Common myeloid progenitor, CD34-positive (primary cell): ENCODE measurements at regions not wholly inside any gene's neighbourhood (a gene's known extent, or its start where the extent isn't known, plus 50 kb on each side); places are given as distances from the start of the nearest gene placed in this dataset.
"Not testable (repeated sequence)": the region's sequence is repeated elsewhere in the genome, so short reads cannot be mapped to it uniquely, and the experiment has no call there.

Source experiments
- CTCF ChIA-PET: fragments of 350-600 bp; sonication (Branson Sonifier 250); formaldehyde crosslinking; loops from one replicate; lab custom pipeline; 2021; ENCODE audit warnings: antibody characterized with exemption; lab: Charles Lee
- POLR2A ChIA-PET: fragments of 350-600 bp; sonication (Branson Sonifier 250); formaldehyde crosslinking; loops from one replicate; lab custom pipeline; 2021; ENCODE audit warnings: antibody characterized with exemption; lab: Charles Lee
- DNase-seq, 3 donors: peaks; one replicate each; pipeline versions ENCODE4 v3.0.0 to v3.0.0-alpha.2; 2013
- H3K27ac ChIP-seq, 2 experiments: 1 replicate in 1 of 2; 2 replicates in 1 of 2; pipeline ENCODE4 v1.7.0; 2013; ENCODE audit warnings: inconsistent platforms in 2 of 2, low read length in 2 of 2, mild to moderate bottlenecking in 2 of 2, low read depth in 1 of 2, moderate library complexity in 1 of 2; ENCODE audit not compliant: severe bottlenecking in 2 of 2, insufficient read depth in 1 of 2, poor library complexity in 1 of 2
- H3K27me3 ChIP-seq, 5 experiments: replicated peaks in 2 of 5; 1 replicate in 3 of 5; 2 replicates in 2 of 5; pipeline versions ENCODE4 v1.6.1 to v1.7.0; 2013; ENCODE audit warnings: low read length in 4 of 5, mild to moderate bottlenecking in 2 of 5, moderate library complexity in 2 of 5, inconsistent platforms in 1 of 5; ENCODE audit not compliant: insufficient read depth in 5 of 5, control insufficient read depth in 4 of 5
- H3K36me3 ChIP-seq, 4 experiments: 1 replicate in 2 of 4; 2 replicates in 2 of 4; pipeline versions ENCODE4 v1.6.1 to v1.7.0; 2013; ENCODE audit warnings: low read length in 3 of 4, control low read depth in 1 of 4, mild to moderate bottlenecking in 1 of 4; ENCODE audit not compliant: control insufficient read depth in 4 of 4, insufficient read depth in 4 of 4
- H3K4me1 ChIP-seq, 4 experiments: 1 replicate in 3 of 4; 2 replicates in 1 of 4; pipeline versions ENCODE4 v1.6.1 to v1.7.1; 2013; ENCODE audit warnings: low read length in 3 of 4, mild to moderate bottlenecking in 3 of 4, control low read depth in 1 of 4, inconsistent platforms in 1 of 4, moderate library complexity in 1 of 4; ENCODE audit not compliant: control insufficient read depth in 4 of 4, insufficient read depth in 4 of 4; ENCODE audit errors: control extremely low read depth in 1 of 4
- H3K4me3 ChIP-seq, 7 experiments: 1 replicate in 4 of 7; 2 replicates in 3 of 7; pipeline versions ENCODE4 v1.5.1 to v1.7.0; 2013; ENCODE audit warnings: mild to moderate bottlenecking in 7 of 7, low read length in 6 of 7, moderate library complexity in 6 of 7, inconsistent platforms in 2 of 7, low read depth in 2 of 7, control low read depth in 1 of 7; ENCODE audit not compliant: insufficient read depth in 4 of 7, control insufficient read depth in 1 of 7; ENCODE audit errors: extremely low read depth in 1 of 7
- H3K9me3 ChIP-seq, 5 experiments: 1 replicate in 4 of 5; 2 replicates in 1 of 5; pipeline versions ENCODE4 v1.6.1 to v1.7.1; 2013; ENCODE audit warnings: low read length in 4 of 5, mild to moderate bottlenecking in 2 of 5, inconsistent platforms in 1 of 5, low read depth in 1 of 5, moderate library complexity in 1 of 5; ENCODE audit not compliant: control insufficient read depth in 4 of 5, insufficient read depth in 2 of 5; ENCODE audit errors: control extremely low read depth in 1 of 5
- WGBS: methylation state at CpG from one replicate; pipeline ENCODE4 v1.1.5; 2013; ENCODE audit not compliant: insufficient coverage; 5-methylcytosine and 5-hydroxymethylcytosine counted together

DNA sequence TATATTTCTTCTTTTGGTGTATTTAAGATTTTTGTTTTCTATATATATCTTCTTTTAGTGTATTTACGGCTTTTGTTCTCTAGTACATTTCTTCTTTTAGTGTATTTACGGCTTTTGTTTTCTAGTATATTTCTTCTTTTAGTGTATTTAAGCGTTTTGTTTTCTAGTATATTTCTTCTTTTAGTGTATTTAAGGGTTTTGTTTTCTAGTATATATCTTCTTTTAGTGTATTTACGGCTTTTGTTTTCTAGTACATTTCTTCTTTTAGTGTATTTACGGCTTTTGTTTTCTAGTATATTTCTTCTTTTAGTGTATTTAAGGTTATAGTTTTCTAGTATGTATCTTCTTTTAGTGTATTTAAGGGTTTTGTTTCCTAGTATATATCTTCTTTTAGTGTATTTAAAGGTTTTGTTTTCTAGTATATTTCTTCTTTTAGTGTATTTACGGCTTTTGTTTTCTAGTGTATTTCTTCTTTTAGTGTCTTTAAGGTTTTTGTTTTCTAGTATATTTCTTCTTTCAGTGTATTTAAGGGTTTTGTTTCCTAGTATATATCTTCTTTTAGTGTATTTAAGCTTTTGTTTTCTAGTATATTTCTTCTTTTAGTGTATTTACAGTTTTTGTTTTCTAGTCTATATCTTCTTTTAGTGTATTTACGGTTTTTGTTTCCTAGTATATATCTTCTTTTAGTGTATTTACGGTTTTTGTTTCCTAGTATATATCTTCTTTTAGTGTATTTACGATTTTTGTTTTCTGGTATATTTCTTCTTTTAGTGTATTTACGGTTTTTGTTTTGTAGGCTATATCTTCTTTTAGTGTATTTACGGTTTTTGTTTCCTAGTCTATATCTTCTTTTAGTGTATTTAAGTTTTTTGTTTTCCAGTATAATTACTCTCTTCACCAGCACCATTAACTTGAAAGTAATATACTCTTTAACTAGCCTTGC lies 249.4 kb downstream of the SHOX start:
- POLR2A ChIA-PET, CTCF ChIA-PET, H3K4me3 ChIP-seq, H3K9me3 ChIP-seq, H3K4me1 ChIP-seq, DNase-seq, H3K36me3 ChIP-seq, H3K27ac ChIP-seq: not testable (repeated sequence)
- peaks cover 0 to 13% (median 0%) of the 10 kb centered on the region in 5 experiments for H3K27me3 ChIP-seq
- no CpG with 5 or more reads among the region's 11 CpGs for WGBS

DNA sequence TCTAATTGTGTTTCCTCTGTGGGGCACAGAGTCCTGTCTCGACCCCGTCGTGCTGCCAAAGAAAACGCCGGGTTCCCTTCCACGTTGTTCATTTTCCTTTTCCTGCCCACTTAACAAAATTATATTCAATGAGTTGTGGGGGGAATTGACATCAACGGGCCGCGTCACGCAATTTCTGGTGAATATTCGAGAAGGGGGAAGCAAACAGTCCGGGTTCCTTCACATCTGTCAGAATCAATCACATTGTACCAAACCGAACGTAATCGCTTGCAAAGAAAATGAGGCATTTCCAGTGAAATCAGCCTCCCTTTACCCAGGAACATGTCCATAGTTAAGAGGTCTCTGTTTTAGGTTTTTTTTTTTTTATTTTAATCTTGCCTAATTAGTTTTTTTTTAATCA lies 243.5 kb downstream of the SHOX start:
- no peak for DNase-seq
- no peaks in the 10 kb centered on the region for H3K4me1 ChIP-seq
- ChIA-PET POLR2A (no interaction called here), CTCF (no interaction called here)
- H3K4me3 ChIP-seq: no peak overlapping the region
- no peaks in the 10 kb centered on the region for H3K36me3 ChIP-seq
- WGBS: no CpG with 5 or more reads among the region's 15 CpGs
- peaks cover 0 to 8% (median 0%) of the 10 kb centered on the region in 5 experiments for H3K9me3 ChIP-seq
- H3K27ac ChIP-seq: no peak overlapping the region
- peaks cover 0 to 4% (median 2%) of the 10 kb centered on the region in 5 experiments for H3K27me3 ChIP-seq

DNA sequence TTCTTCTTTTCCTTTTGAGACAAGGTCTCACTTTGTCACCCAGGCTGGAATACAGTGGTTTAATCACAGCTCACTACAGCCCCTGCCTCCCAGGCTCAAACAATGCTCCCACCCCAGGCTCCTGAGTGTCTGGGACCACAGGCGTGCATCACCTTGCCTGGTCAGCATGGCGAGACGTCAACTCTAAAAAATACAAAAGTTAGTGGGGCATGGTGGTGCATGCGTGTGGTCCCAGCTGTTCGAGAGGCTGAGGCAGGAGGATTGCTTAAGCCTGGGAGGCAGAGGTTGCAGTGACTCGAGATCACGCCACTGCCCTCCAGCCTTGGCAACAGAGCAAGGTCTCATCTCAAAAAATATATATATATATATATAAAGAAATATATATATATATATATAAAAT lies 242.4 kb downstream of the SHOX start:
- H3K9me3 ChIP-seq: peaks cover 0 to 8% (median 0%) of the 10 kb centered on the region in 5 experiments
- CTCF ChIA-PET: no interaction called here
- POLR2A ChIA-PET: no interaction called here
- no peaks in the 10 kb centered on the region for H3K36me3 ChIP-seq
- H3K4me1 ChIP-seq: peaks cover 0 to 5% (median 4%) of the 10 kb centered on the region in 4 experiments
- no peak overlapping the region for H3K4me3 ChIP-seq
- 83% methylated on average over 2 of the region's 7 CpGs for WGBS
- peaks cover 0 to 4% (median 2%) of the 10 kb centered on the region in 5 experiments for H3K27me3 ChIP-seq
- no peak for DNase-seq
- H3K27ac ChIP-seq: no peak overlapping the region

DNA sequence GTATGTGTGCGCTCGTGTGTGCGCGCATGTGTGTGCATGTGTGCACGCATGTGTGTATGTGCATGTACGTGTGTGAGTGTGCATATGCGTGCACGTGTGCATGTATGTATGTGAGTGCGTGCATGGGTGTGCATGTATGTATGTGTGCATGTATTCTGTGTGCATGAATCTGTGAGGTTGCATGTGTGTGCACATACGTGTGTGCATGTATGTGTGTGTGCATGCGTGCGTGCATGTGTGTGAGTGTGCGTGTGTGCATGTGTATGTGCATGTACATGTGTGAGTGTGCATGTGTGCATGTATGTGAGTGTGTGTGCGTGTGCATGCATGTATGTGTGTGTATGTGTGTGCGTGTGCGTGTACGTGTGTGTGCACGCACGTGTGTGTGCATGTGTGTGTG lies 241.5 kb downstream of the SHOX start:
- DNase-seq: no peak
- no peak overlapping the region for H3K27ac ChIP-seq
- no peaks in the 10 kb centered on the region for H3K36me3 ChIP-seq
- 96% methylated on average over 18 of the region's 19 CpGs for WGBS
- peaks cover 0 to 4% (median 0%) of the 10 kb centered on the region in 5 experiments for H3K9me3 ChIP-seq
- ChIA-PET POLR2A (no interaction called here), CTCF (no interaction called here)
- no peak overlapping the region for H3K4me3 ChIP-seq
- H3K4me1 ChIP-seq: peaks cover 0 to 11% (median 7%) of the 10 kb centered on the region in 4 experiments
- peaks cover 0 to 6% (median 2%) of the 10 kb centered on the region in 5 experiments for H3K27me3 ChIP-seq

DNA sequence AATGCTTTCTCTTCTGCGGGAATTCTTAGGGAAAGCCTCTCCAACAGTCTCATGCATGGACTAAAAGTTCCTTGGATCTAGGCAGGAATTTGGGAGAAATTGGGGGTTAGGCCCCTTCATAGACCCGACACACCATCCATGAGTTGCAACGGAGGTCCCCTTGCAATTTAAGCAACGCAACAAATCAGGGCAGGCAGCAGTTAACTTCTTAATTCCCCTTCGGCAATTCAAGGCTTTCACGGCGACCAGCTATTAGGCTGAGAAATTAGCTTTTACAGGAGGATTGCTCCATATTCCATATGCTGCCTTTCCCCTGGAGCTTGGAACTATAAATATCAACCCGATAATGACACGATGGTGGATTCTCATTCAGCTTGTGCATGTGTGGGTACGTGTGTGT lies 241.0 kb downstream of the SHOX start:
- POLR2A ChIA-PET: no interaction called here
- H3K27ac ChIP-seq: no peak overlapping the region
- DNase-seq: no peak

DNA sequence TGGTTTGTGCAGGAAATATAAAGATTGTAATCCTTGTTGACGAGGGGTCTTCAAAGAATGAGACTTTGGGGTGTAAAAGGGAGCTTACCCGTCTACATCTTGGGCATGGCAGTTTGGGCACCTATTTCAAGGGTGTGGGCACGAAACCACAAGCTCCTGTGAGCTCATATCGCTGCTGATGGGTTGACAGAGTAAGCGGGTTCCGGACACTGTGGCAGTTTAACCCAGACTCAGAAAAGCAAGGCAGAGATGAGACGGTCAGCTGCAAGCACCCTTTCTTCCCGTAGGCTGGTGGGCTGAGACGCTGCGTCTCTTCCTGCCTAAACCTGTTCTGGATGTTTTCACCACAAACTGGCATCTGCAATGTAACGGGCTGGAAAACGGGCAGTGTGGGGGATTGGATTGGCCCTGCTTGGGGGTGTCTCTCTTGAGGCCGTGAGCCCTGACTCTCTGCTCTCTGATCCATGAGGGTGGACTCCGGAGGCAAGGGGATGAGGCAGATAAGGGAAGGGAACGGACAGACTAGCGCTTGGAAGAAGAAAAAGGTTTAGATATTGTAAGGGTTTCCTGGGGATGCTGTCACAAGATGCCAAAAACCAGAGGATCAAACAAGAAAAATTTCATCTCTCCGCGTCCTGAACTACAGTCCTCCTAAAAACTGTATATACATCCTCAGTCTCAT lies 237.5 kb downstream of the SHOX start:
- DNase-seq: peak in 2 of 3 donors; percentile 59 to 68
- H3K36me3 ChIP-seq: no peaks in the 10 kb centered on the region
- H3K4me1 ChIP-seq: peaks cover 0 to 17% (median 8%) of the 10 kb centered on the region in 4 experiments
- WGBS: 62% methylated on average over 15 of the region's 18 CpGs
- ChIA-PET POLR2A (no interaction called here), CTCF (no interaction called here)
- peaks cover 0 to 4% (median 0%) of the 10 kb centered on the region in 5 experiments for H3K9me3 ChIP-seq
- peaks cover 0 to 6% (median 0%) of the 10 kb centered on the region in 5 experiments for H3K27me3 ChIP-seq
- H3K4me3 ChIP-seq: peak overlapping the region in 2 of 7 experiments; percentile 17 to 35
- no peak overlapping the region for H3K27ac ChIP-seq

More for the DNA sequence above, 241.0 kb downstream of the SHOX start:
- 95% methylated on average over 10 of the region's 10 CpGs for WGBS
- Histone ChIP-seq H3K36me3 (no peaks in the 10 kb centered on the region), H3K27me3 (peaks cover 0 to 6% (median 2%) of the 10 kb centered on the region in 5 experiments), H3K4me1 (peaks cover 0 to 12% (median 8%) of the 10 kb centered on the region in 4 experiments), H3K4me3 (no peak overlapping the region), H3K9me3 (peaks cover 0 to 4% (median 0%) of the 10 kb centered on the region in 5 experiments)
- CTCF ChIA-PET: no interaction called here
